ENCODE measurements at regions not wholly inside any gene's neighbourhood (a gene's known extent, or its start where the extent isn't known, plus 50 kb on each side); places are given as distances from the start of the nearest gene placed in this dataset.

- Histone ChIP-seq H3K4me3 (replicated peaks in 1 of 4; ENCODE audit: control extremely low read depth in 1 of 4, insufficient read depth in 1 of 4, low read depth in 3 of 4, low read length in 4 of 4) (no peak overlapping the region), H4K20me1 (ENCODE audit: control insufficient read depth, extremely low read depth, insufficient read depth, low read length) (no peaks in the 10 kb centered on the region), H3K27ac (ENCODE audit: insufficient read depth, low read length) (no peak overlapping the region), H3K9ac (ENCODE audit: insufficient read depth, low read length) (no peak overlapping the region), H3K4me2 (ENCODE audit: extremely low read depth, insufficient read depth, low read length) (no peak overlapping the region), H3K79me2 (ENCODE audit: control insufficient read depth, insufficient read depth, low read length) (no peaks in the 10 kb centered on the region), H3K27me3 (ENCODE audit: control insufficient read depth, insufficient read depth, low read length) (no peaks in the 10 kb centered on the region), H3K36me3 (ENCODE audit: control insufficient read depth, insufficient read depth, low read length) (no peaks in the 10 kb centered on the region), H3K9me3 (ENCODE audit: control insufficient read depth, insufficient read depth, low read depth, low read length) (no peaks in the 10 kb centered on the region), H2AFZ (ENCODE audit: low read length) (no peak overlapping the region), H3K4me1 (ENCODE audit: control insufficient read depth, extremely low read depth, insufficient read depth, low read length) (no peaks in the 10 kb centered on the region)
- TF ChIP-seq EZH2 (IDR thresholded peaks at IDR 0.05; ENCODE audit: low read length, missing control alignments) (no peak), CTCF (conservative IDR thresholded peaks at IDR 0.05 in 1 of 2, IDR thresholded peaks at IDR 0.05 in 1 of 2; ENCODE audit: low read depth in 1 of 2, low read length in 2 of 2) (no peak)
- DNase-seq (ENCODE audit: low read depth in 2 of 2), result no peak
These were observed 274.0 kb downstream of the NDUFA10 start for GRCh38 chr2:239750929-239751678.

GRCh38 chr2:239750045-239750835 lies 274.9 kb downstream of the NDUFA10 start:
- Histone ChIP-seq H3K9me3 (ENCODE audit: control insufficient read depth, insufficient read depth, low read depth, low read length) (no peaks in the 10 kb centered on the region), H4K20me1 (ENCODE audit: control insufficient read depth, extremely low read depth, insufficient read depth, low read length) (no peaks in the 10 kb centered on the region), H3K4me3 (replicated peaks in 1 of 4; ENCODE audit: control extremely low read depth in 1 of 4, insufficient read depth in 1 of 4, low read depth in 3 of 4, low read length in 4 of 4) (no peak overlapping the region), H2AFZ (ENCODE audit: low read length) (no peak overlapping the region), H3K4me2 (ENCODE audit: extremely low read depth, insufficient read depth, low read length) (no peak overlapping the region), H3K27ac (ENCODE audit: insufficient read depth, low read length) (no peak overlapping the region), H3K79me2 (ENCODE audit: control insufficient read depth, insufficient read depth, low read length) (no peaks in the 10 kb centered on the region), H3K9ac (ENCODE audit: insufficient read depth, low read length) (no peak overlapping the region), H3K4me1 (ENCODE audit: control insufficient read depth, extremely low read depth, insufficient read depth, low read length) (no peaks in the 10 kb centered on the region), H3K27me3 (ENCODE audit: control insufficient read depth, insufficient read depth, low read length) (no peaks in the 10 kb centered on the region), H3K36me3 (ENCODE audit: control insufficient read depth, insufficient read depth, low read length) (no peaks in the 10 kb centered on the region)
- TF ChIP-seq EZH2 (IDR thresholded peaks at IDR 0.05; ENCODE audit: low read length, missing control alignments) (no peak), CTCF (conservative IDR thresholded peaks at IDR 0.05 in 1 of 2, IDR thresholded peaks at IDR 0.05 in 1 of 2; ENCODE audit: low read depth in 1 of 2, low read length in 2 of 2) (no peak)
- no peak for DNase-seq (ENCODE audit: low read depth in 2 of 2)

- H3K79me2 ChIP-seq (ENCODE audit: control insufficient read depth, insufficient read depth, low read length), result no peaks in the 10 kb centered on the region
- no peaks in the 10 kb centered on the region for H3K27me3 ChIP-seq (ENCODE audit: control insufficient read depth, insufficient read depth, low read length)
- DNase-seq (ENCODE audit: low read depth in 2 of 2), result no peak
- TF ChIP-seq CTCF (conservative IDR thresholded peaks at IDR 0.05 in 1 of 2, IDR thresholded peaks at IDR 0.05 in 1 of 2; ENCODE audit: low read depth in 1 of 2, low read length in 2 of 2) (no peak), EZH2 (IDR thresholded peaks at IDR 0.05; ENCODE audit: low read length, missing control alignments) (no peak)
- no peaks in the 10 kb centered on the region for H4K20me1 ChIP-seq (ENCODE audit: control insufficient read depth, extremely low read depth, insufficient read depth, low read length)
- no peak overlapping the region for H2AFZ ChIP-seq (ENCODE audit: low read length)
- no peaks in the 10 kb centered on the region for H3K9me3 ChIP-seq (ENCODE audit: control insufficient read depth, insufficient read depth, low read depth, low read length)
- H3K9ac ChIP-seq (ENCODE audit: insufficient read depth, low read length), result no peak overlapping the region
- H3K4me2 ChIP-seq (ENCODE audit: extremely low read depth, insufficient read depth, low read length), result no peak overlapping the region
- no peaks in the 10 kb centered on the region for H3K36me3 ChIP-seq (ENCODE audit: control insufficient read depth, insufficient read depth, low read length)
- no peak overlapping the region for H3K27ac ChIP-seq (ENCODE audit: insufficient read depth, low read length)
- no peaks in the 10 kb centered on the region for H3K4me1 ChIP-seq (ENCODE audit: control insufficient read depth, extremely low read depth, insufficient read depth, low read length)
- no peak overlapping the region for H3K4me3 ChIP-seq (replicated peaks in 1 of 4; ENCODE audit: control extremely low read depth in 1 of 4, insufficient read depth in 1 of 4, low read depth in 3 of 4, low read length in 4 of 4)
These were observed 275.8 kb downstream of the NDUFA10 start for GRCh38 chr2:239749272-239749873.
